ENCODE measurements at regions not wholly inside any gene's neighbourhood (a gene's known extent, or its start where the extent isn't known, plus 50 kb on each side); places are given as distances from the start of the nearest gene placed in this dataset.

GRCh38 chr6:22349051-22349450, 52.2 kb upstream of the PRL start:
- TF ChIP-seq CTCF (conservative IDR thresholded peaks at IDR 0.05): no peak
- H3K27ac ChIP-seq: peak overlapping the region; percentile 73; the same call in 1 of the 2 replicates

DNA sequence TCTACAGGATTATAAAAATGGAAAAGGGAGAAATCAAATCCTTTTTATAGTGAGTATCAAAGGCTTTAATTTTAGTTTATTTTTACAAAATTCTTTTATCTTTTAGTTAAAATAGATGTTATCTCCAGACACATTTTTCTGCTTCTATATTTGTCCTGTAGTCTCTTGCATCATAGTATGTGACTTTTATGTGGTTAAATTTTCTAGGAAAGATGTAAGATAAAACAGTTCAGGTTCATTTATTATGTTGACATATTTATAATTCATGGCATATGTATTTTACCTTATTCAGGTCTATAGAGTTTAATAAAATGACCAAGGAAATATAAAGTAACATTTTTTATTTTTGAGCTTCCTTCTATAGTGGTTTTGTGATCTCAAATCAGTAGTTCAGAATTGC, 52.7 kb upstream of the PRL start:
- TF ChIP-seq CTCF (conservative IDR thresholded peaks at IDR 0.05): no peak
- peak overlapping the region; percentile 73 for H3K27ac ChIP-seq

DNA sequence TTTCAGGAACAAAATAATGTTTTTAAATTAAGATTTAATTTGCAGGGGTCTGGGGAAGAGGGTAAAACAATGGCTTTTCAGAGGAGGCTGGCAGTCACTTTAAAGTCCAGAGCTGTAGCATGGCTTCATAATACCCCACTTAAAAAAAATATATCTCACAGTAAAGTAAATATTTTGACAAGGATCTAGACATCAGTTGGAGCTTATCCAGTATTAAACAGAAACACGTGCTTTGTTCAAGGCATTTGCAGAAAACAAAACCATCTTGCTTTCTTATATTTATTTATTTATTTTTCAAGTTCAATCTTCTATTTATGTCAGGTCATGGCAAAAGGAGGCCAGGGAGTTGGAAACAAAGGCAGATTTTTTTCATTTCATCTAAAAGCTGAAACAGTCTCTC, 53.3 kb upstream of the PRL start:
- no peak for TF ChIP-seq CTCF (conservative IDR thresholded peaks at IDR 0.05)
- H3K27ac ChIP-seq: peak overlapping the region; percentile 73

DNA sequence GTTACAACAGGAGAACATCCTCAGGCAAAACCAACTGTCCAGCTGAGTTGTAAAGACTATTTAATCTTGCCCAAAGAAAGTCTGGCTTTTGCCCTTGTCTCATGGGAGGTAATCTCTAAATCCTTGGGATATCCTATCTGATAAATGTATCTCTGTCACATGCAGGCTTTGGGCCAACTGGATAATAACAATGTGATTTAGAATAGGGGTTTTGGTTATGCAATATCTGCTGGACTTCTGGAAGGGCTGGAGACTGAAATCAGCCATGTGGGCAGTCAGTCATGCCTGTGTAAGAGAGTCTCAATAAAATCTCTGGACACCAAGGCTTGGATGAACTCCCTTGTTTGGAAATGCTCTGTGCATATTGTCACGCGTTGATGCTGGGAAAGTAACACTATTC, 56.3 kb upstream of the PRL start:
- TF ChIP-seq CTCF (conservative IDR thresholded peaks at IDR 0.05): no peak
- H3K27ac ChIP-seq: no peak overlapping the region

- no peak for TF ChIP-seq CTCF (conservative IDR thresholded peaks at IDR 0.05)
- H3K27ac ChIP-seq: no peak overlapping the region
These were observed 59.6 kb upstream of the PRL start for GRCh38 chr6:22356362-22356940.

- no peak for TF ChIP-seq CTCF (conservative IDR thresholded peaks at IDR 0.05)
- H3K27ac ChIP-seq: no peak overlapping the region
These were observed 60.9 kb upstream of the PRL start for GRCh38 chr6:22357724-22358189.

DNA sequence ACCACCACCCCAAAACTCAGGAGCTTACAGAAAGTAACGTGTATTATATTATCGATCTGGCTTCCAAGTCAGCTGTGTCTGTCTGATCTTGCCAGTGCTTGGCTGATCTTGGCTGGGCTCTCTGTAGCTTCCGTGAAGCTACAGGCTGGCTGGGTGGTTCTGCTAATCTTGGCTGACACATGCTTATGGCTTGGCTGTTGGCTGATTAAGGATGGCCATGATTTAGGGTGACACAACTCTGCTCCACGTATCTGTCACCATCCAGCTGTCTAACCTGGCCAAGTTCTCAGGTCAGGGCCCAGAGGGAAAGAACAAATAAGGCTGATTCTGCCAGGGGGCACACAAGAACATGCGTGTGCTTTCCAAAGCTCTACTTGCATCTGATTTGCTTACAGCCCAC, 64.7 kb upstream of the PRL start:
- no peak for TF ChIP-seq CTCF (conservative IDR thresholded peaks at IDR 0.05)
- H3K27ac ChIP-seq: peak overlapping the region; percentile 100

Data from VCaP (cell line).